HCT116 (cell line): ENCODE measurements at regions not wholly inside any gene's neighbourhood (a gene's known extent, or its start where the extent isn't known, plus 50 kb on each side); places are given as distances from the start of the nearest gene placed in this dataset.

Source experiments
- ATAC-seq: fragments of 200-7000 bp; cut with Tn5 transposase; 2 replicates; pipeline ENCODE4 v1.9.1; 2020; ENCODE audit warnings: mild to moderate bottlenecking, moderate library complexity
- BruUV-seq: library from RNA; stranded (reverse); fragments of 400-500 nt; replicated peaks from 2 replicates; lab custom pipeline; 2021; lab: Mats Ljungman, UMichigan
- CTCF ChIA-PET: fragments of 300-600 bp; sonication (Branson Sonifier 250); formaldehyde crosslinking; loops from one replicate; lab custom pipeline; 2021; ENCODE audit warnings: antibody characterized with exemption; lab: Charles Lee
- POLR2A ChIA-PET: fragments of 300-600, 350-600 bp; sonication (Branson Sonifier 250); formaldehyde crosslinking; loops from one replicate; lab custom pipeline; 2021; ENCODE audit warnings: antibody characterized with exemption; lab: Charles Lee
- RAD21 ChIA-PET, 2 experiments: fragments of 300-600 bp; sonication (Branson Sonifier 250); formaldehyde crosslinking; loops; one replicate each; lab custom pipeline; 2023; ENCODE audit warnings: low total read pairs in 2 of 2; ENCODE audit not compliant: uncharacterized antibody in 2 of 2, unreplicated experiment in 2 of 2, low non-redundant PET in 1 of 2; lab: Charles Lee
- DNase-seq: peaks from one replicate; pipeline ENCODE4 v3.0.0-alpha.2; 2010; ENCODE audit warnings: low read depth, low spot score
- H2AFZ ChIP-seq: fragments of 200-600 bp; shearing (Covaris generic), sonication (generic); 2 replicates; pipeline ENCODE4 v1.6.1; 2017; ENCODE audit warnings: low read depth, mixed run types, mixed read lengths, antibody characterized with exemption, low read length; ENCODE audit not compliant: poor library complexity, severe bottlenecking
- H3K27ac ChIP-seq: 2 replicates; pipeline ENCODE4 v1.5.1; 2012; ENCODE audit warnings: low read depth, low read length
- H3K27me3 ChIP-seq: fragments of 200-600 bp; sonication (generic); 2 replicates; pipeline ENCODE4 v1.6.1; 2016; ENCODE audit warnings: mixed run types, low read length, mixed read lengths; ENCODE audit not compliant: insufficient read depth
- H3K36me3 ChIP-seq, 2 experiments: fragments of 200-500 bp in 1 of 2; fragments of 200-600 bp in 1 of 2; sonication (Bioruptor generic) in 1 of 2; sonication (generic) in 1 of 2; 2 replicates each; pipeline versions ENCODE4 v1.5.1 to v1.6.1; 2014 to 2016; ENCODE audit warnings: low read length in 2 of 2, inconsistent platforms in 1 of 2, mixed read lengths in 1 of 2, mixed run types in 1 of 2; ENCODE audit not compliant: insufficient read depth in 2 of 2, control insufficient read depth in 1 of 2
- H3K4me1 ChIP-seq, 2 experiments: fragments of 200-600 bp in 1 of 2; sonication (generic) in 1 of 2; 2 replicates each; pipeline versions ENCODE4 v1.5.1 to v1.6.1; 2012 to 2017; ENCODE audit warnings: low read length in 2 of 2, inconsistent platforms in 1 of 2, mild to moderate bottlenecking in 1 of 2, mixed read lengths in 1 of 2, mixed run types in 1 of 2, moderate library complexity in 1 of 2; ENCODE audit not compliant: insufficient read depth in 2 of 2, control insufficient read depth in 1 of 2
- H3K4me2 ChIP-seq: fragments of 200-600 bp; sonication (generic); 2 replicates; pipeline ENCODE4 v1.6.1; 2017; ENCODE audit warnings: mixed run types, low read length, mixed read lengths
- H3K4me3 ChIP-seq, 2 experiments: fragments of 200-600 bp in 1 of 2; sonication (generic) in 1 of 2; replicated peaks in 1 of 2; 2 replicates each; pipeline ENCODE4 v1.5.1; 2011 to 2016; ENCODE audit warnings: low read length in 2 of 2, control low read depth in 1 of 2, low read depth in 1 of 2, mild to moderate bottlenecking in 1 of 2, mixed read lengths in 1 of 2, mixed run types in 1 of 2
- H3K79me2 ChIP-seq: fragments of 200-600 bp; sonication (generic); 2 replicates; pipeline ENCODE4 v1.6.1; 2017; ENCODE audit warnings: mild to moderate bottlenecking, mixed run types, low read length, moderate library complexity, mixed read lengths; ENCODE audit not compliant: insufficient read depth
- H3K9ac ChIP-seq: fragments of 200-600 bp; sonication (generic); 2 replicates; pipeline ENCODE4 v1.6.1; 2016; ENCODE audit warnings: low read length, mixed read lengths
- H3K9me2 ChIP-seq: fragments of 200-600 bp; sonication (generic), shearing (Covaris generic); 2 replicates; pipeline ENCODE4 v1.6.1; 2017; ENCODE audit warnings: mixed run types, mild to moderate bottlenecking, moderate library complexity; ENCODE audit not compliant: insufficient read depth
- H3K9me3 ChIP-seq, 2 experiments: fragments of 200-500 bp in 1 of 2; fragments of 200-600 bp in 1 of 2; sonication (Bioruptor generic) in 1 of 2; sonication (generic) in 1 of 2; 2 replicates each; pipeline ENCODE4 v1.6.1; 2014 to 2017; ENCODE audit warnings: low read length in 2 of 2, mixed read lengths in 2 of 2, inconsistent platforms in 1 of 2, low read depth in 1 of 2, mild to moderate bottlenecking in 1 of 2, mixed run types in 1 of 2, moderate library complexity in 1 of 2; ENCODE audit not compliant: control insufficient read depth in 1 of 2, insufficient read depth in 1 of 2
- H4K20me1 ChIP-seq: fragments of 200-600 bp; sonication (generic), shearing (Covaris generic); 2 replicates; pipeline ENCODE4 v1.6.1; 2017; ENCODE audit warnings: mixed run types, mild to moderate bottlenecking, moderate library complexity; ENCODE audit not compliant: insufficient read depth
- CTCF ChIP-seq, 3 experiments: fragments of 200-600 bp in 1 of 3; sonication (generic) in 1 of 3; IDR thresholded peaks in 2 of 3; conservative IDR thresholded peaks in 1 of 3; 2 replicates each; pipeline ENCODE4 v1.5.1; 2012 to 2017; ENCODE audit warnings: low read depth in 2 of 3, low read length in 2 of 3, antibody characterized with exemption in 1 of 3, borderline replicate concordance in 1 of 3, control low read depth in 1 of 3, mild to moderate bottlenecking in 1 of 3, mixed read lengths in 1 of 3, mixed run types in 1 of 3, moderate library complexity in 1 of 3; ENCODE audit not compliant: insufficient read depth in 1 of 3
- EZH2phosphoT487 ChIP-seq: fragments of 200-600 bp; IDR thresholded peaks from 2 replicates; pipeline ENCODE4 v1.6.1; 2018; ENCODE audit warnings: antibody characterized with exemption, borderline replicate concordance
- POLR2A ChIP-seq: IDR thresholded peaks from 2 replicates; pipeline ENCODE4 v1.7.0; 2011; ENCODE audit warnings: borderline replicate concordance; ENCODE audit not compliant: insufficient read depth, insufficient read length; ENCODE audit errors: extremely low read depth
- POLR2AphosphoS5 ChIP-seq: IDR thresholded peaks from 2 replicates; pipeline ENCODE4 v1.6.1; 2011; ENCODE audit warnings: mild to moderate bottlenecking, low read depth, low read length, moderate library complexity
- SIN3A ChIP-seq: IDR thresholded peaks from 2 replicates; pipeline ENCODE4 v1.6.1; 2012; ENCODE audit warnings: low read depth
- TCF7L2 ChIP-seq: IDR thresholded peaks from 2 replicates; pipeline ENCODE4 v1.7.0; 2011; ENCODE audit warnings: borderline replicate concordance, inconsistent platforms; ENCODE audit not compliant: insufficient read depth, insufficient read length; ENCODE audit errors: extremely low read depth
- ZBTB33 ChIP-seq: IDR thresholded peaks from 2 replicates; pipeline ENCODE4 v1.6.1; 2011; ENCODE audit warnings: mild to moderate bottlenecking, low read length, moderate library complexity; ENCODE audit not compliant: insufficient replicate concordance; ENCODE audit errors: extremely low read depth
- intact Hi-C: fragments of 100-400 bp; cut with micrococcal nuclease; formaldehyde crosslinking; loops from 2 replicates; pipeline ENCODE4 v1.10.0; 2022

- H3K79me2 ChIP-seq: no peaks in the 10 kb centered on the region
- CTCF ChIA-PET: no interaction called here
- POLR2A ChIA-PET: no interaction called here
- ATAC-seq: no peak
- DNase-seq: no peak
- H3K4me1 ChIP-seq: no peaks in the 10 kb centered on the region
- no peak overlapping the region for H3K4me3 ChIP-seq
- no peaks in the 10 kb centered on the region for H4K20me1 ChIP-seq
- intact Hi-C loops: no loop called here
- H3K9ac ChIP-seq: no peak overlapping the region
- no peak overlapping the region for H2AFZ ChIP-seq
- H3K9me2 ChIP-seq: no peaks in the 10 kb centered on the region
- H3K27ac ChIP-seq: no peak overlapping the region
- no TSS peak for BruUV-seq
- H3K9me3 ChIP-seq: no peaks in the 10 kb centered on the region
- no peaks in the 10 kb centered on the region for H3K36me3 ChIP-seq
- no peaks in the 10 kb centered on the region for H3K27me3 ChIP-seq
- H3K4me2 ChIP-seq: no peak overlapping the region
- TF ChIP-seq POLR2A (no peak), CTCF (IDR thresholded peaks at IDR 0.05 in 2 of 3, conservative IDR thresholded peaks at IDR 0.05 in 1 of 3; ENCODE audit: borderline replicate concordance in 1 of 3, insufficient read depth in 1 of 3, low read depth in 2 of 3, low read length in 2 of 3) (no peak), TCF7L2 (no peak), EZH2phosphoT487 (no peak), ZBTB33 (no peak), POLR2AphosphoS5 (no peak), SIN3A (no peak)
- TF ChIP-seq, all 23 proteins: peak for 0
- RAD21 ChIA-PET: no interaction called here
These were observed 800.5 kb upstream of the DIAPH2 start for GRCh38 chrX:95884186-95884585.
